Umbilical cord (tissue), 1 donor: ENCODE measurements at regions not wholly inside any gene's neighbourhood (a gene's known extent, or its start where the extent isn't known, plus 50 kb on each side); places are given as distances from the start of the nearest gene placed in this dataset.

Experiments used
- DNase-seq: peaks from one replicate; pipeline ENCODE4 v3.0.0-alpha.2; 2015; ENCODE audit warnings: low spot score

- DNase-seq: peak; percentile 44
These were observed 166.6 kb downstream of the INHBA start for GRCh38 chr7:41536122-41536872.

DNA sequence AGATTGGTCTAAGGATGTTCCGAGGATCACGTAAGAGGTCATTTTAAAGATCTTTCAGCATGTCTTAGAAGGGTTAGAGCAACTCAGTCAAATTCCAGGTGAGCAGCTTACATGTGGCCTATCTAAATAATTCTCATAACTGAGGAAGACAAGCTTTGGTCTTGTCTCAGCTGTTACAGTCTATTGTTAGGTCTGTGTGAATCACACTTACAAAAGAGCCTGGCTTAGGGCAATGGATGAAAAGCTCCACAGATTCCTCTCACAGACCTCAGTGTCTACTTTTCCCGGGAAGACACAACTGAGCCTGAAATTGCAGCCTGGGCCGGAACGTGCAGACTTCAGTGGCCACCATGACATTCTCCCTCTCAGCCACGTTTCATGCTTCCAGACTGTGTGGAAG, 173.1 kb downstream of the INHBA start:
- no peak for DNase-seq

GRCh38 chr7:41524876-41525275, 178.0 kb downstream of the INHBA start:
- no peak for DNase-seq

- no peak for DNase-seq
These were observed 182.4 kb downstream of the INHBA start for GRCh38 chr7:41520445-41520844.

GRCh38 chr7:41517771-41518170, 185.1 kb downstream of the INHBA start:
- DNase-seq: no peak

DNA sequence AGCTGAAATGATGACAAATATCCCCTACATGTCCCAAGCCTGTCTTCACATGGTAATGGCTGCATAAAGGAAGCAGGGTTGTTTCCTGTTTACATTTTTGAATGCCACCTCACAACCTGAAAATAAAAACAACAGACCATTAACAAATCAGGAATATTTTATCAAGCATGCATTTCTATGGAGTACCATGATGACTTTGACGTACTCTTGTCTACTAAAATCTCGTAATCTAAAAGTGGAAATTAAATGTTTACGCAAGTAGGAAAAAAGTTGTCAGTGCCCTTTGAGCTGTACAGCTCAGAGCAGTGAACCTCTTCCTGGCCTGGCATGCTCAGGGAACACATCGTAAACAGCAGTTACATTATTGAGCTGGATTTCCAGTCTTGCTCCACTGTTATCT, 194.1 kb downstream of the INHBA start:
- peak; percentile 21 for DNase-seq

GRCh38 chr7:41507686-41508268, 195.1 kb downstream of the INHBA start:
- no peak for DNase-seq

DNA sequence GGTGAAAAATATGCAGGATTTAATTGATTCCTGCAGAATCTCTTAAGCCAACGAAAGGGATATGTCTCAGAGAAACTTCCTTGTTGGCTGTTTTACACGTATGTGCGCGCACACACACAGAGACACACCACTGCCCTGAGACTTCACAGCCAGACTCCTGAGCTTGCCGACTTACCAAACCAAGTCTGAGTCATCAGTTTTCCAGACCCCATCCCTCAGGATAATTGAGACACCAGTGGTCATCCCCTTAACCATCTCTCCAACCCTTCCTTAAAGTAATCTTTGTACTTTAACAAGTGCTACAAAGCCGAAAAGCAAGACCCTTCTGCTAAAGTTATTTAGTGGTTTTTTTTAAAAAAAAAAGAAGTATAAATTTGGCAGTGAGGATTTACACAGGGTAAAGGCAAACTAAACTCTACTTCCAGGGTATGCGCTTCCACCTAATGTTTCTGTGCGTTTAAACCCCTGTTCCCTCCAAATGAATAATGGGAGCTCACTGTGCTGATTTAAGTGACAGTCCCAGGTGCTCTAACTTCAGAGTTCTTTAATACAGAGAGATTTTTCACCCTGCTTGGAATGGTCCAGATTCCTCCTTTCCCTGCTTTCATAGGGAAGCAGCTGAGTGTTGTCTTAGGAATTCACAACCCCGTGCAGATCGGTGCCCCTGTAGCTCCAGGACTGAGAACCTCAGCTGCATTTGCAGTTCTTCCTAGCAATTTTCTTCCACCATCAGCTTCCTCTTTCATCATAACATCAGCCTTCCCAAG, 198.5 kb downstream of the INHBA start:
- no peak for DNase-seq

DNA sequence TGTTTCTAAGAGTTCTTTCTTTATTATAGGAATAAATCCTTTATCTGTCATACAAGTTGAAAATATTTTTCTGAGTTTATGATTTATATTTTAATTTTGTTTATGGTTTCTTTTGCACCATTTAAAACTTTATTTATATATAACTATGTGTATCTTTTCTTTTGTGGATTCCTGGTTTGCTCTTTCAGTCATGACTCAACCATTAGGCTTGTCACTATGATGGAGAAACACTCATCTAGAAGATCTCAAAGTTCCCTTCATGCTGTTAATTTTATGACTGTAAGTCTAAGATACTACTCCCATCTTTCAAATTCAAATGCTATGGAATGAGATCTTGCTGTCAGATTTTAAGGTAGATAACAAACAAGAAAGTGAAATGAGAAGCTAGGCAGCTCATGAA, 199.5 kb downstream of the INHBA start:
- DNase-seq: no peak

DNA sequence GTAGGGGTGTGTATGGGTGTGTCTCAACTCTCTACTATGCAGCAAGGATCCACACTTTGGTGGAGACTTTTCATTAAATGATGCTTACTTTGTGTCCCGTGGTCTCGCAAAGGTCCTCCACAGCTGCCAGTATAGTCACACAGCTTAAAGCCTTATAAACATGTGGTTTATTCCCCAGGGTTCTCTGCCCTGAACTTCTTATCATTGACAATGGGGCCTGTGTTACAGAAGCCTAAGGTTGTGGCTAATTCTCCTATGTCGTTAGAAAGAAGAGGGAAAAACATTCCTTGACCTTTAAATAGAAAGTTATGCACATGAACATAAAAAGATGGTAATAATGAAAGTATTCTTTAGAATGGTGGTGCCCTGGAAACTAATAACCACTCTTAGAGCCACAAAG, 201.4 kb downstream of the INHBA start:
- no peak for DNase-seq

DNA sequence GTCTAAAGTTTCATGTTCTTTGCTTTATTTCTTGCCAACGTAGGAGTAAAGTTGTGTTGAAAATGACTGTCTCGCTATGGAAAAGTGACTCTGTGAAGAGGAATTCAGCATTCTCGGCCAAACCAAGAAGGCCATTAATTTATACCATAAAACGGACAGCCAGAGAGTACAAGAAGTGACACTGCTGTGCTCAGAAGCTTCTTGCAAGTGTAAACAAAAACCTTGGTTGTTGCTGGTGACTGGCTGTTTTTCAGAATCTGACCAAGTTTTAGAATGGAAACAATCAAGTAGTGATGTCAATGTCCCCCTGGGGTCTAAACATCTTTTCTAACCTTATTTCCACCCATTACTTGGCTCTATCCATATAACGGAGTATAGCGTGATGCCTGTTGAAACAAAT, 201.9 kb downstream of the INHBA start:
- no peak for DNase-seq

DNA sequence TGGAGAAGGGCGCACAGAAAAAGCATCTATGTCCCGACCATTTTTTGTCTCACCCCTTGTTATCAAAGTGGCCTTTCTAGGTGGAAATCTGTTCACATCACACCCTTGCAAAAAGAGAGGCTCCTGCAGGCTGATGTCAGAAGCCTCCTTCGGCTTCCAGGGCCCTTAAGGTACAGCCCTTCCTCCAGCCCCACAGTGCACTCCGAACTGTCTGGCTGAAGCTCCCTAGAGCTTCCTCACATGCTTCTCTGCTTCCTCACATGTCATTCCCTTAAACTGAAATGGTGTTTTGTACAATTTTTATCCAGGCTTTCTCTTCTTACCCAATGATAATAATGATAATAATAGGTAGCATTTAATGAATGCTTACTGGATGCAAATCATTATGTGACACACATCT, 210.3 kb downstream of the INHBA start:
- no peak for DNase-seq

DNA sequence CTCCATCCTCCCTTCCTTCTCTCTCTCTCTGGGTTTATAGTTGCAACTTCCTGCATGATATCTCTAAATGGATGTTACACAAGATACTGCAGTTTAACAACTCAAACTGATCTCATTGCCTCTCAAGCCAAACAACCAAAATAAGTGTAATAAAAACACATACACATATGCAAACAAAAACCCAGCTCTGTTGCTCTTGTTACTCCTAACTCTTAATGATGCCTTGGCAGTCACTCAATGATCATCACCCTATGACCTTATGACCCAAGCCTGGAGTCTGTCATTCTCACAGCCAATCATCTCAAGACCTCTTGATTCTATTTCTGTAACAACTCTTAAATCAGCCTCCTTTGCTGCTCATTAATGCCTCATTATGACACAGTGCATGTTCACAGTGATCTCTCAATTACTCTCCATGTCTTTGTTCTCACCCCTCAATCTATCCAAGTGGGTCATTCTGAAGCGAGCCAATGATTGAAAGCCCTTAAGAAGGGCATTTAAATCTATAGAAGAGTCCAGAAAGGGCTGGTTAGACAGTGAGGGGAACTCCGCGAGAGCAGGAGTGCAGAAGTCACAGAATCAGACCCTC, 210.9 kb downstream of the INHBA start:
- peak; percentile 42 for DNase-seq

DNA sequence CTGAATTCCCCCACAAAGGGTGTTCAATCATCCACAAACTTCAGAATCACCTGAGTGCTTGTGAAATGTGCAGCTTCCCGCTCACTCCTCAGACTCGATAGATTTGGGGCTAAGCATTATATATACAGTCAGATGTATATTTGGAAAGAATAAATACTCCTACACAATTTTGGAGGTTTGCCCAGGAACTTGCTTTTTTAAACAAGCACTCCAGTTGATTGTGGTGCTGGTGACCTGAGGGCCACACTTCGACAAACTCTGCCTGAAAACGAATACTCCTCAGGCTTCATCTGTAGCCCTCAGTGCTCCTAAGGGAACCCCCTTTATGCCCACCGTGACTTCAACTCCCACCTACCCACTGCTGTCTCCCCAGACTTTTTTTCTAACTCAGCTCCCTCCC, 211.6 kb downstream of the INHBA start:
- DNase-seq: peak; percentile 39

- DNase-seq: no peak
These were observed 213.0 kb downstream of the INHBA start for GRCh38 chr7:41489885-41490284.

- no peak for DNase-seq
These were observed 215.5 kb downstream of the INHBA start for GRCh38 chr7:41487229-41487940.

GRCh38 chr7:41481353-41481752, 221.5 kb downstream of the INHBA start:
- DNase-seq: no peak

DNA sequence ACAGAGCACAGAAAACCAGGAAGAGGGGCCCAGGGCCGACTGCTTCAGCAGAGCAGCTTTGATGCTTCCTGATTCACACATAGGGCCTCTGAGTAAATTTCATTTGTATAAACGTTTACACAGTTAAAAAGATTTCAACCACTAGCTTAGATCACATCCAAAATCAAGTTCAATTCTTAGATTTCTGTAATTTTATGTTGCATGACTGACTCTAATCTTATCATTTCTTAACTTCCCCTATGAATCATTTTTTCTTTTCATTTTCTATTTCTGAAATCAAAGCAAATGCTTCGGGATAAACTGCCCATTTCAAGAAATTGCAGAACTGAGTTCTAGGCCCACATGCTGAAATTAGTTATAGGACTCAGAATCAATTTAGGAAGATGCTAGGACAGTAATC, 224.7 kb downstream of the INHBA start:
- DNase-seq: peak; percentile 48

GRCh38 chr7:41476460-41476803, 226.5 kb downstream of the INHBA start:
- no peak for DNase-seq

DNA sequence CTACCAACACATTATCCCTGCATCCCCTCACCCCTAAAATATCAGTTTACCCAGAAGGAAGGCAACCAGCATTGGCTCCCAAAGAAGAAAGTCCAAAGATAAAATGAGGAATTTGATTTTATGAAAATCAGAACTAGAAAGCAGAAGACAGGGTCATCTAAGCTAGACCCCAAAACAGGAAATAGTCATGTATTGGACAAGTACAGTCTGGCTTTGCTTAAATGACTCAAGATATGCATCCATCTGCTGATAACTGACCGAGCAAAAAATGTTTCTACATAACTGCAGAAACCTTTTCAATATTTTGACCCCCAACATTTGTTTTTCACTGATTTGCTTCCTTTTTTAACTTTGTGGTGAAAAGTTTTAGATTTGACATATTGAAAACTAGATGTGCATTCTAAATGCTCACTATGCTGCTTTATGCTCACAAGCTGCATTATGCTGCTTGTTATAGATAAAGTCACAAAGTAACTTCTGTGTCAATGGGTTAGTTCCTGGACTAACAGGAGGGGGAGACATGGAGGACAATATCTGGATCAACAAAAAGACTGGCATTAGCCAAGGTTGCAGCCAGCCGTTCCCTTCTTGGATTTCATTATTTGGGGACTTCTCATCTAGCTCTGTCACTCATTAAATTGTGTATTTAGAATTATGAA, 227.0 kb downstream of the INHBA start:
- DNase-seq: no peak

DNA sequence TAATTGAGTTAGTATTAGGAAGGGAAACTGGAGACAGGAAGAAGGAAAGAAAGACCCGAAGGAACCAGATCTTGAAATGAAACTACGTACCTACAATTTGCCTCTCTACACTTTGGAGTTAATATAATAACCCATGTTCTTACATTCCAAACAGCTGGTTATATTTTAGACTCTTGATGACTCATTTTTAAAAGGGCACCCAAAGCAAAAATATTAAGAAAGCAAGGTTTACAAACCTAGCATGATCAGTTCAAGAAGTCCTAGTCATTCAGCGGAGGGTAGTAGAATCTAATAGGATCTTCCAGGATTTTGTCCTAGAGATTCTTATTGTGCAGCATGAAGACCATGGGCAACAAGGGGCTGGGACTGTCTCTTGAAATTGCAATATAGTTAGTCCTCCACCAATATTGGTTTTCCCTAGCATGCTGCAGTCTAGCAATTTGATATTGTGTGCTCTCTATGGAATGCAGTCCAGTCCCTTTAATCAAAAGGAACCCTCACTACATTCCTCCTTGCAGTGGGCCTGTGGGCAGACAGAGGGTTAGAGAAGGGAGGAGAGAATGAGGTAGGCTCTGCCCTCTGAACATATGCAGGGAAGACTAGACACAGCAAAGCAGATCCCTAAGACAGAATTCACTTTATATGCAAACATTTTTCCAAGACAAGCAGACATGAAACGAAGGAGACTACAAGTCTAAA, 230.3 kb downstream of the INHBA start:
- peak; percentile 10 for DNase-seq
